ENCODE measurements at regions not wholly inside any gene's neighbourhood (a gene's known extent, or its start where the extent isn't known, plus 50 kb on each side); places are given as distances from the start of the nearest gene placed in this dataset.
A peak's percentile ranks its signal among the peaks of the same experiment; 100 is the strongest.

DNA sequence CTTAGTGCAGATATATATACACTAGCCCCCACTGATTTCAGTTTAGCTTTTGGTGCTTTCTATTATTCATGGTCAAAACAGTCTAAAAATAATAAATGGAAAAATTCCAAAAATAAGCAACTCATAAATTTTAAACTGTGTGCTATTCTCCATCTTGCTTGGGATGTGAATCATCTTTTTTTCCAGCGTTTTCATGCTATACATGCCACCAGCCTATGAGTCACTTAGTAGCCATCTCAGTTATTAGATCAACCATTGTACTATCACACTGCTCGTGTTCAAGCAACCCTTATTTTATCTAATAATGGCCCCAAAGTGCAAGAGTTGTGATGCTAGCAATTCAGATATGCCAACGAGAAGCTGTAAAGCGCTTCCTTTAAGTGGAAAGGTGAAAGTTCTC lies 73.9 kb upstream of the KRR1 start:
- no peak for DNase-seq

DNA sequence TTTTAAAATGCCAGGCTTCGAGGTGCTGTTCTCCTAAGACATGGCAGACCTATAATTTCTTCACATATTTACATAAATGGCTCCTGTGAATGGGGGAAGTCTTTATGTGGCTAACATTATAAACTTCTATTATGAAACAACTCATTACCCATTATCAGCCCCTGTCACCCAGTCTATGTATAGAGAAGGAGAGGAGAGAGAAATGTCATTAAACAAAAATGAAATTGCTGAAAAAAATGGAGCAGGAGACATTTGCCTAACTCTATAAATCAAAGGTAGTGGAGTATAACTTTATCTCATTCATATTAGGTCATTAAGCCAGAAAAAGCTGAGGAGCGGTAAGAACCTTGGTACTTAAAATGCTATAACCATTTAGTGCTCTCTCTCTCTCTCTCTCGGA lies 71.9 kb upstream of the KRR1 start:
- no peak for DNase-seq

DNA sequence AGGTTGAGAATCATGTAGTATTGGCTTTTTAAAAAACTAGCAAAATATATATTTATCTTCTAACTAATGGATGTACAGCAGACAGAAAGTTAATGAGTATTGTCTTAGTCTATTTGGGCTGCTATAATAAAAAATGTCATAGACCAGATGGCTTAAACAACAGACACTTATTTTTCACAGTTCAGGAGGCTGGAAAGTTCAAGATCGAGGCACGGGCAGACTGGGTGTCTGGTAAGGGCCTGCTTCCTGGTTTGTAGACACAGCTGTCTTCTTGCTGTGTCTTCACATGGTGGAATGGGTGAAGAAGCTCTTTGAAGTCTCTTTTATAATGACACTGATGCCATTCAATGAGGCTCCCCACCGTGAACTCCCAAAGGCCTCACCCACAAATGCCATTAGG lies 70.1 kb upstream of the KRR1 start:
- no peak for DNase-seq

DNA sequence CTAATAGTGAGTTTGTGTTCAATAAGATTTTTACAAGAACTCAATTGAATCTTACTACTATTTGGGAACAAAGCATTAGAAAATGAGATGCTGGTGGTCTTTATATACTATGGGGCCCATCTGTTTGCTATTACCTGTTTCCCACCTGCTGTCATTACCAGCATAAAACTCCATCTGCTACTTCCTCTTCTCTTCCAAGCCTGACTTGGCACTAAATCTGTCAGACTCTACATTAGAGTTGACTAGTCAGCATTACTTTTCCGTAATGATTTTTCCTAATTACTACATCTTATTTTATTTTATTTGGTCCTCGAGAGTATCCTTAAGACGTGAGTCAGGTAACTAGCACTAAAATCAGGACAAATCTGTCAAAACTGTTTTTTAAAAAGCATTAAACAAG lies 68.1 kb upstream of the KRR1 start:
- no peak for DNase-seq

DNA sequence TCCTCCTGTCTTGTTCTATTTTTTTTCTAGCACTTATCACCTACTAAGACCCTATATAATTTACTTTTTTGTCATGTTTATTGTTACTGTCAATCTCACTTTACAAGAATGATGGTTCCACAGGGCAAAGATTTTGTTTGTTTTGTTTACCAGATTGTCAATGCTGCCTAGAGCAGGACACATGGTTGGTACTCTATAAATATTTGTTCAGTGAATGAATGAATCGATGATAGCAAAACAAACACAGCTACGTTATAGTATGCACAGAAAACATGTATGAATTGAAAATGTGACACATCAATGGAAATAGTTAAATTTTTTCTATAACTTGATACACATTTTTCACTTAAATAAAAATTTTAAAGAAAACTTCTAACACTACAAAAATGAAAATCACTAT lies 67.1 kb upstream of the KRR1 start:
- DNase-seq = no peak

DNA sequence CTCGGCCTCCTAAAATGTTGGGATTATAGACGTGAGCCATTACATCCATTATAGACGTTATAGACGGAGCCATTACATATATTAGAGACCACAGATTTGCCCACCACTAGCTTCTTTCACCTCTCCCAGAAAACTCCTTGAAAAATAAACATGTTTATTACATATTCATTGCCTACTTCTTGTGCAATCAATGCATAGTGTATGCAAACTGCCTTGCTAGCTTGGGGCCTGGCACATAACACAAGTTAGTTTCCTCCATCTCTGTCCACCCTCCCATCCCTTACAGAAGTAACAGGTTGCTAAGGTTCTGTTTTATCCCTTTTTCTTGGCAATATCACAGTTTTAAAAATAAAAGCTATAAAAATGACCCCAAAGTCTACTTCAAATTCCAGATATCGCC lies 66.4 kb upstream of the KRR1 start:
- no peak for DNase-seq

DNA sequence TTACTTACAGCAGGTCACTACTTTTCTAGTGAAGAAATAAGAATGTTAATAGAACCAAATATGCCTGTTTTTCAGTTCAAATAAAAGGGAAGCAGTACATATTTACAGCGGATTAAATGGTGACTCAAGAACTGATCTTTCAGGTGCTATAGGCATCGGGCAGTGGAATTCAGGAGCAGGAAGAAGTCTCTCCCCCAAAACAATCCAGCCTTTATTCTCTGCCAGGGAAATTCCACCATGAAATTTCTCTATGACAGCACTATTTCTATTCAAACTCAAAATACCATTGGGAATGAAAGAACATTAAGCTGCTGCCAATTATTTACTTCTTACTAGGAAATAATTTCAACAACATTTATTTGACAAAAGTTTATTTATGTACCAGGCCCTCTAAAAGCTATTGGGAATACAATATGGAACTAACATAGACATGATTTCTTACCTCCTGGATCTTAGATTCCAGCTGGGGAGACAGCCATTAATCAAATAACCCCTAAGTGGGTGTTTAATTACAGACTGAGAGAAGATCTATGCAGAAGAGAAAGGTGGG lies 60.3 kb upstream of the KRR1 start:
- DNase-seq = no peak

DNA sequence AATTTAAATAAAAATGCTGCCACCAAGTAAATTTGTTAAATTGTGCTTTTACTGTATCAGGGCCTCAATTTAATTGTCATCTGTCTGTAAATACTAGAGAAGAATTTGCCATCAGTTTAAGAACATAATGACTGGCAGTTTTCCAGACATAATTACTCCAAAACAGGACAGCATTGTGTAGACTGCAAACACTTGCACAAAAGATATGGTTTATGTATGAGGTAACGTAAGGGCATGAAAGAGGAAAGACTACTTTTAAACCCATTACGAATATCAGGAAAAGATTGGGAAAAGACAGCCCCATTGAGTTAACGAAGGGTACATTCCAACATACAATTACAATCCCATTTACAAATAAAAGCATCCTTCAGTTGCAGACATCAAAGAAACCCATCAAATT lies 59.8 kb upstream of the KRR1 start:
- DNase-seq = peak; percentile 89

DNA sequence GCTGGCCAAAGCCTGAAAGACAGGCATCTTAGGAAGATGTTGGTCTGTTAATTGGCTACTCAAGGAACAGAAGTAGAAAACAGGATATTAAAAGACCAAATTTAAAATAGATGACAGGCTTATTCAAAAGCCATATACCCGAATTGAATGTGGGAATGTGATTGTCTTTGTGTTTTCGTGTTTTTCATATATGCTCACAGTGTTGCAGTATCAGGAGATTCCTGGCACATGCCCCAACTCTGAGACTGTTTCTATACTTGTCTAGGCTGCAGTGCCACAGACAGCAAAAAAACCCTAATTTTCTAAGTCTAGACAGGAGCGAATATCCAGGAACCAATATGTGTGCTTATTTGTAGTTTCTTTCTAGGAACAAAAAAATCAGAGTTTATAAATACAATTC lies 57.4 kb upstream of the KRR1 start:
- no peak for DNase-seq

DNA sequence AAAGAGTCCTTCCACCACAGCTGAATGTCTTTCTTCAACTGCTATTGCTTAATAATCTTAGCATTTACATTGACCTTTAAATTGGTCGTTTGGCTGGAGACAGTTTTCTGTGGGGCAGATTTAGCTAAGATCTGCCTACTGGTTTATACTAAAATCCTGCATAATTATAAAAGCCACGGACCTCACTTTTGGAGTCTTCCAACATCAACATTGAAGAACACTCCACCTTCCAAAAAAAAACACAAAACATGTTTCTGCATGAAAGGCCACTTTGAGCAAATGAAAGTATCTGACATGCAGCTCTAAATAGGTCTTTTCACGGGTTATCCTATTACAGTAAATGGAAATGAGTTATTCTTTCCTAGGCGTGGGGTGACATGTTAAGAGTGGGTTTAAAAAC lies 57.0 kb upstream of the KRR1 start:
- DNase-seq = peak; percentile 71

DNA sequence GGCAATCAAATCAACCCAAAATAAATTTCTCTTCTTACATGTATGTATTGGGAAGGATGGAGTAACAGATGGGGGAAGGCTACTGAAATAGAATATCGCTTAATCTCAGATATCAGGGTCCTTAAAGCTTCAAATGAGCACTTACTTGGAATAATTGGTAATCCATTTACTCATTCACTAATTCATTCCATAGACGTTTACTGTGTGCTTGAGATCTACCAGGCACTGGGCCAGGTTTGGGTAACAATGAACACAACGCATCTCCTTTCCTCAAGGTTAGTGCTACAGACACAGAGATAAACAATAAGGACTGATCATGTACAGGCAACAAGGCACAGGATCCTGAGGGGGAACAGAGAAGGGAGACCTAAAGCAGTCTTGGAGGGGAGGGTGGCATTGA lies 54.4 kb upstream of the KRR1 start:
- DNase-seq = no peak

DNA sequence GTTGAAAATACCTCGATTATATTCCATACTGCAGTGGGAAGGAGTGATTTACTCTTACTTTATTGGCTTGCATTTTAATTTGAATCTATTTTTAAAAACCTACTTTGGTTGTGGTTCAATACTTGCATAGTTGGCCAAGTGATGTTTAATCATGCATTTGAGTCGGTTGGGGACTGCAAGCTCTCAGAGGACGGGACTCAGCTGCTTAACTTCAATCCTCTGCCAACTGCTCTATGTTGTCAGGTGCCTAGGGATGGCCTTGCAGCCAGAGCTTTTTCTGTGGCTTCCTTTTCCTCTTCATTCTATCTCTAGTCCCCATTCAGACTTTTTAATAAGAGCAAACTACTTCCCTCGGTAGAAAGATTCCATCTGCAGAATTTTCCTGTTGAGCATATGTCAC lies 53.4 kb upstream of the KRR1 start:
- DNase-seq = no peak

DNA sequence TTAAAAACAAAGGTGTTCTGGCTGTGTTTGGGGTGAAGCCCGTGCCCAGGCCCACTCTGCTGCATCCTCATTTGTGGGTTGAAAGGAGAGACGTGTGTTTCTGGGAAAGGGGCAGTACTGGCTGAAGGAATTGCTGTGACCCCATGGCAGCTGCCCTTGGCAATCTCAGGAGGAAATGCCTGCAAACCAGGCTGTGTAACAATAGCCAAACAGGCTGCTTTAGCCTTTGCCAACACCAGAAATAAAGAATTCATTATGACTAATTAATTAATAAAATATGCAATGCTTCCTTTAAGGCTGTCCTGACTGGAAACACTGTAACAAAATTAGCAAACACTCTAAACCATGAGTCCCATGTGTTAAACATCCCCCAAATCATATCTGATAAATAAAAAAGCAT lies 53.0 kb upstream of the KRR1 start:
- DNase-seq = no peak

DNA sequence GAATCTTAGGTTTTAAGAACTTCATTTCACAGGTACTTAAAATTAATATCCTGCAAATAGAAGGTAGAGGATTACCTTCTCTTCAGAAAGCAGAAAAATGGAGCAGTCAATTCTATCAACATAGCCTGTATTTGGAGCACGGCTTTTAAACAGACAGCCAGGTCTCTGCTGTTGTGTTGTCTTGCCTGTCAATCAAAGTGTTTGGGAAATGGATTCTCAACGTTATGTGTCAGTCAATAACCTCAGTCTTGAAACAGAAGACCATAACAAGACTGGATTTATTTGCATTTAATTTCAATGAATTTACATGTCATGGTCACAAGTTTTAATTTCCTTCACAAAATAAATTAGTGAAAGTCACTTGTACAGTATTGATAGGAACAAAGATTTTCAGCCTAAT lies 51.9 kb upstream of the KRR1 start:
- DNase-seq = no peak

DNA sequence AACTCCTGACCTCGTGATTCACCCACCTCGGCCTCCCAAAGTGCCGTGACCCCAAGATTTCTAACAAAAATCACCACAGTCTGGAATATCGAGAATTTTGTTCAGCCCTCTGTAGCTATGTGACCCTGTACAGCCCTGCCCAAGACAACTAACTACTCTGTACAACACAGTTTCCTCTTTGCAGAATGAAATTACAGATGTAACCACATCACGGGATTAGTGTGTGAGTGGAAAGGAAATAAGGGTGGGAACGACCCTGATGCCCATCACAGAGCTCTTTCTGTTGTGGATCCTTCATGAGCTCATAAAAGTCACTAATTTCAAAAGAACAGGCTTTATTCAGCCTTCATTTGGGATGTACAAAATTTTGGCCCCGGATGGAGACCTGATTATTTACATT lies 50.5 kb upstream of the KRR1 start:
- no peak for DNase-seq
